HG03025 (cell line): ENCODE measurements at regions not wholly inside any gene's neighbourhood (a gene's known extent, or its start where the extent isn't known, plus 50 kb on each side); places are given as distances from the start of the nearest gene placed in this dataset.

Experiments used
- ATAC-seq: cut with Tn5 transposase; IDR thresholded peaks from one replicate; pipeline ENCODE4 v1.9.1; 2021; ENCODE audit warnings: mild to moderate bottlenecking, moderate library complexity; ENCODE audit not compliant: unreplicated experiment, low FRiP score

DNA sequence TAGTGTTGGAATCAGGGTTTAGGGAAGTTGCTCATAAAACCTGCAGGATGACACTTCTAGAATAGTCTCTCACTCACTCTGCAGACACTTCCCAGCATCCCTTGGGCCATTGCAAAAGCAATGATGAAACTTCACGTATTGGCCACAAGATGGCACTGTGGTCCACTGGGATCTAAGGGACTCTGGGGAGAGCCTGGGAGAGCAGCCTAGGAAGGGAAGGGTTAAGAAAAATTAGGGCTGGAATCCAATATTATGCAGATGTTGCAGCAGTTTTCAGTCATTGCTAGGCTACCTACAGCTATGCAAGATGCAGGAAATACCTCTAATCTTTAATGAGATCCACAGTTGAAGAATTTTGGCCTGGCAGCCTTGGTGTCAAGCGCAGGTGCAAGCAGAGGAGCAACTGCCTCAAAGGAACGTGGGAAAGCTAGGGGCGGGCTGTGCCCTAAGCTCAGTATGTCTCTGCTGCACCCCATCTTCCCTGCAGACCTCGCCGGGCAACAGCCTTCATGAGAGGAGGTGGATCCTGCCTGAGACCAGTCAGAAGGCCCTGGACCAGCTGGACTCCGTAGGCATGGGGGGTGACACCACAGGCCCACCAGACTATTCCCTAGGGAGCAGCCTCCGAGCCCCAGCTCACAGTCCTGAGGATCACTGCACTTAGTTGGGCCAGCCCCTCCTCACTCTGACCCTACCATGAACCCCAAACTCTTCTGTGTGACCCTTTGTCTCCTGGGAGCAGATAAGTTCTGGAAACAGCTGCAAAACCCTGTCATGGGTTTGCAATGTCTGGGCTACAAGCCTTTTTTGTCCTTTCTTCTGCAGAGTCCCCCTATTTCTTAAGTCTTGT lies 127.9 kb upstream of the PRSS58 start:
- ATAC-seq: peak; percentile 69

DNA sequence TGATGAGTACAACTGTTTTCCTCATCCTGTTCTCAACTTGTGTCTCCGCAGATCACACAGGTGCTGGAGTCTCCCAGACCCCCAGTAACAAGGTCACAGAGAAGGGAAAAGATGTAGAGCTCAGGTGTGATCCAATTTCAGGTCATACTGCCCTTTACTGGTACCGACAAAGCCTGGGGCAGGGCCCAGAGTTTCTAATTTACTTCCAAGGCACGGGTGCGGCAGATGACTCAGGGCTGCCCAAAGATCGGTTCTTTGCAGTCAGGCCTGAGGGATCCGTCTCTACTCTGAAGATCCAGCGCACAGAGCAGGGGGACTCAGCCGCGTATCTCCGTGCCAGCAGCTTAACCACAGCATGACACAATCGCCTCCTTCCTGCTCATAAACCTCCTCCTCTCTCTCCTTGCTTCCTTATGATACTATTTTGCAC lies 126.7 kb upstream of the PRSS58 start:
- no peak for ATAC-seq

GRCh38 chr7:142383841-142384492 lies 126.1 kb upstream of the PRSS58 start:
- ATAC-seq: no peak

DNA sequence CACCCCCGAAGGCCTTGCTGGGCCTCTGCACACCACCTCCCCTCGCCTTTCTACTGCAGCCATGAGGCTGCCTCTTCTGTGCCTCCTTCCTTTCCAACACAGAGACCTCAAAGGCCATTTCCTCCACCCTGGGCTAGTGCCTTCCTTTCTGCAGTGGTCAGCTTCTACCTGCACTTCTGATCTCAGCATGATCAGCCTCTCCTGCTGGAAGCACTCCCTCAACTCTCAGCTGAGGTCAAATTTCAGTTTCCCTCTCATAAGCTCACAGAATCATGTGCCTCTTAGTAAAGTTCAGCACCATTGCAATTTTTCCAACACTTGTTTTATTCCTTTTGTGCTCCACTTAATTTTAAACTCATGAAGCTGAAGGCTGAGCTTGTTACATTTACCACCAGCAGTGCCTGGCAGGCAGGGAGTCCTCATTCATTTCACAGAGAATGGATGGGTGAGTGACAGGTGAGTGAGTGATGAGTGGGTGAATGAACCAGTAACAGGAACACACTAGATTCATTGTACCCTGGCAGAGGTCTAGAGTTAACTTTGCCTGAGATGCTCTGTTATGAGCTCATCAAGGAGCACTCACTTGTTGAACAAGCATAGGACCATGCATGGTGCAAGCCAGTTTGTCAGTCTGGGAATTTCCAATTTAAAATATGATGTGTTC lies 124.0 kb upstream of the PRSS58 start:
- ATAC-seq: no peak

DNA sequence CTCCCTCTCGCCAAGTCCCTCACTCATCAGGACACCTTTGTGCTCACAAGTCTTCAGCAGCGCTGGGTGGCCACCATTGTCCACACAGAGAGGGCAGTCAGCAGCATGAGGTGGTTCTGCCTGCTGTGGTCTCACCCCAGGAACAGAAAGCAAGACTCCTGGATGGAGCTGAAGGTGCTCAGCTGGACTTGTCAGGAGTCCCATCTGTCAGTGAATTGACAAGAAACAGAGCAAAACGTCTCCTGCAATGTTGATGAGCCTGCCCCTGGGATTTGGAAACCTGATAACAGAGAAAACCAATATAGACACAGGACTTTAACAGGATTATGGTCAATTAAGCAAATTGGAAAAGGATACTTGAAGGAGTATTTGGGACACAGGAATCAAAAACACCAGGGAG lies 122.2 kb upstream of the PRSS58 start:
- ATAC-seq: no peak

GRCh38 chr7:142379201-142379885 lies 121.5 kb upstream of the PRSS58 start:
- no peak for ATAC-seq

- ATAC-seq: no peak
These were observed 119.7 kb upstream of the PRSS58 start for GRCh38 chr7:142377567-142377966.

DNA sequence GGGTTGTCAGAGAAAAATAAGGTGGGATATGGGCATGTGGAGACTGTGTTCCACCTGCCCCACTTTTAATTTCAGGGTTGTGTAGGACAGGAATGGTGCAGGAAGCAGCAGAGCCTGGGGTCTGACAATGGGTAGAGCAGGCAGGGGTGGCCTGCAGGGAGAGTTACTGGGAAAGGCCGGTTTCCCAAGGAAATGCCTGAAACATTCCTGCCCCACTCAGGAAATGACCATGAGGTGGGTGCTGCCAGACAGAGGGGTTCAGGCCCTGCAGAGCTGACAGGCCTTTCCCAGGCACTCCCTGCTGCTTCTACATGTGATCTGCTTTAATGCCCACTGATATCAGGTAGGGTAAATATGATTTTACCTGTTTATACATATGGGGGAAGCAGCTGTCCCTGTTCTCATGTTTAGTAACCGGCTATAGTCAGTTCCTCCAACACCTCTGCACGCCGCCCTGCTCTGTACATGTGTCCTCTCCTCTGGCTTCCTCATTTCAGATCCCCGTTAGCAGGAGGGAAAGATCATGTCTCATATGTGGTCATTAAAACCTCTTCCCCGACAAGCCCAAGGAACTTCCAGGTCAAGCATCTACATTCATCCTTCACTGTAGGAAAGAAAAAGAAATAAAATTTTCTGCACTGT lies 118.6 kb upstream of the PRSS58 start:
- no peak for ATAC-seq

- ATAC-seq: no peak
These were observed 118.0 kb upstream of the PRSS58 start for GRCh38 chr7:142375710-142376313.

DNA sequence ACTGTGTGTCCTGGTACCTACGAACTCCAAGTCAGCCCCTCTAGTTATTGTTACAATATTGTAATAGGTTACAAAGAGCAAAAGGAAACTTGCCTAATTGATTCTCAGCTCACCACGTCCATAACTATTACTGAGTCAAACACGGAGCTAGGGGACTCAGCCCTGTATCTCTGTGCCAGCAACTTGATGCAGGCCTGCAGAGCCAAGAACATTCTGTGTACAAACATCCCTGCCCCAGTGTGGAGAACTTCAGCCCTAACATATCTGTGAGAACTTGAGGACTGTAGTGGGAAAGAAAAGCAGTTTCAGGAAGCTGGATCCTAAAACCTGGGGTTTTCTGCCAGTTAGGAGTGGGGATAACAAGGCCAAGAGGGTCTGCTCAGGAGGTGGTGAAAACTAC lies 114.9 kb upstream of the PRSS58 start:
- no peak for ATAC-seq

DNA sequence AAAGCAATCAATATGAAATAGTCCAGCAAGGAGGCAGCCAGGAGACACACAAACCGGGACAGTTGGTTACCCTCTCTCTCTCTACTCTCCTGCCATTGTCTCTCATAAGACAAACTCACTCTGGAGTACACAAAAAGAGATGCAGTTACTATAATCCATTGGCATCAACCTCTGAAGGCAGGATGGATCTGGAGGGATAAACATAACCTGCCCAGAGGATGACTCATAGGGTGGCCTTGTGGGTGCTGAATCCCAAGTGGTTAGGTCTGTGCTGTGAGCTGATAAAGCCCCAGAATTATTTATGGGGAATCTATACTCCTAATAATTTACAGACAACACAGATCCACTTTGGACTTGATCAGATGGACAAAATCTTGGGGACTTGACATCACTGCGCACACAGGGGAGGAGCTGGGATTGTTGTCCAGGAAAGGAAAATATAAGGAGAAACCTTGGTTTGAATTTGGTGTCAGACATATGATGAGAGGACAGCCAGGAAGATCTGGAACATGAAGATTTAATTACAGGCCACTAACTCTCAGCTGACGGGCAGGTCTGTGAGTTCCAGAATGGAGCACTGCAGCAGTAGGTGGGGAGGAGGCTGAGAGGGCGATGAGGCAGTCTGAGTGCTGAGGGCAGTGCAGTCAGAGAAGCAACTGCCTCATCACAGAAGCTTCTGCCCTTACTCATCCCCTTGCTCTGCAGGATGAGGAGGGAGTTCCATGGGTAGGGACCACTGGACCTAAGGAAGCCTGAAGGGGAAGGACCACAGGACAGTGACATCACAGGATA lies 113.9 kb upstream of the PRSS58 start:
- ATAC-seq: no peak

GRCh38 chr7:142365410-142365842 lies 107.6 kb upstream of the PRSS58 start:
- no peak for ATAC-seq

- ATAC-seq: no peak
These were observed 106.7 kb upstream of the PRSS58 start for GRCh38 chr7:142364551-142364950.

DNA sequence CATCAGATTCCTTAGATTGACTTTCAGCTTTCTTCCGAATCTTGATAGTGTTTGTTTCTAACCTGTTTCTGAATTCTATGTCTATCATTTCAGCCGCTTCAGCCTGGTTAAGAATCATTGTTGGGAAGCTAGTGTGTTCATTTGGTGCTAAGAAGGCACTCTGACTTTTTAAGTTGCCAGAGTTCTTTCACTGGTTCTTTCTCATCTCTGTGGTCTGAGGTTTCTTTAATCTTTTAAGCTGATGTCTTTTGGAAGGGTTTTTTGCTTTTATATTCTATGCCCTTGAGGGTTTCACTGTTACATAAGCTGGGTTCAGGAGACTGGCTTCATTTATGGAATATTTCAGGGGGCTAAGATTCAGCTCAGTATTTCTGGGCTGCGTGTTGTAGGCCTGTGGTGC lies 104.5 kb upstream of the PRSS58 start:
- ATAC-seq: no peak

DNA sequence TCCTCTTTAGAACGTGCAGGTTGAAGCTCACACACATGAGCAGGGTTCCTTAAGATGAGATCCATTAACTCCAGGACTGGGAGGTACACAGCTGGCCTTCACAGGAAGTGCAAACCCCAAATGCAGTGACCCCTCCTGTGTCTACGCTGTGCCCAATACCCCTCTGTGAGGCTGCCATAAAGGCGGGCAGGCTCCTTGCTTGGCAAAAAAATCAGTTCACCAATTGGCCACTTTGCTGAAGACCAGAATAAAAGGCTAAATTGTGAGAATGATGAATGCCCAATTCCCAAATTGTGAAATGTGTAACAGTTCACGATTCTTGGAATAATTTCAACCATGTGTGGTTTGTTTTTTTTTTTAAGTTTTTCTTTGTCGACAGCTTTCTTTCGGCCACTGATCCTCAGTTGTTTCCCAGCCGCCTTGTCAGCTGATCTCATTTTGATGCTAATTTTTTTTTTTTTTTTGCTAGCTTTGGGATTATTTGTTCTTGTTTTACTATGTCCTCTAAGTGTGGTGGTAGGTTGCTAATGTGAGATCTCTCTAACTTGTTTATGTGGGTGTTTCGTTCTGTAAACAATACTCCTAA lies 101.9 kb upstream of the PRSS58 start:
- ATAC-seq: no peak

GRCh38 chr7:142357953-142358520 lies 100.2 kb upstream of the PRSS58 start:
- ATAC-seq: peak; percentile 88

GRCh38 chr7:142356166-142356565 lies 98.3 kb upstream of the PRSS58 start:
- ATAC-seq: no peak

DNA sequence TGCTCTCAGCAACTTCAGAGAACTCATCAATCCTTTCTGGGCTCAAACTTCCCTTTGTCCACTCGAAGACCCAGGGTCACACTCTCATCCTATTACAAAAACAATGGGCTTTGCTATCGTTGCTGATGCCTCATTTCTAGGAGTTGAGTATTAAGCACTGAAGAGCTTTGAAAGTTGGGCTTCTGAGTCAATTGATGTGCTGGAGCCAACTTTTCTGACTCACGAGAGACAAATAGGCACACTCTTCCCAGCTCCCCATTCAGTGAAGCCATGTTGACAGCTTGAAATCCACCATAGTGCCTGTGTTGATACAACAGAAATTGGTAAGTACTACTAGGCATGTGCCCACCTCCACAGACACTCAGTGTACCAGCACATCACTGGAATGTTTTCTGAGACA lies 97.5 kb upstream of the PRSS58 start:
- no peak for ATAC-seq
